SH-SY5Y (cell line): ENCODE measurements at regions not wholly inside any gene's neighbourhood (a gene's known extent, or its start where the extent isn't known, plus 50 kb on each side); places are given as distances from the start of the nearest gene placed in this dataset.

Experiments
- GATA2 ChIP-seq: IDR thresholded peaks from 2 replicates; pipeline ENCODE4 v1.6.1; 2011; ENCODE audit warnings: mild to moderate bottlenecking, low read depth, low read length
- GATA3 ChIP-seq: IDR thresholded peaks from 2 replicates; pipeline ENCODE4 v1.6.1; 2011; ENCODE audit warnings: low read depth, mild to moderate bottlenecking, low read length, moderate library complexity

DNA sequence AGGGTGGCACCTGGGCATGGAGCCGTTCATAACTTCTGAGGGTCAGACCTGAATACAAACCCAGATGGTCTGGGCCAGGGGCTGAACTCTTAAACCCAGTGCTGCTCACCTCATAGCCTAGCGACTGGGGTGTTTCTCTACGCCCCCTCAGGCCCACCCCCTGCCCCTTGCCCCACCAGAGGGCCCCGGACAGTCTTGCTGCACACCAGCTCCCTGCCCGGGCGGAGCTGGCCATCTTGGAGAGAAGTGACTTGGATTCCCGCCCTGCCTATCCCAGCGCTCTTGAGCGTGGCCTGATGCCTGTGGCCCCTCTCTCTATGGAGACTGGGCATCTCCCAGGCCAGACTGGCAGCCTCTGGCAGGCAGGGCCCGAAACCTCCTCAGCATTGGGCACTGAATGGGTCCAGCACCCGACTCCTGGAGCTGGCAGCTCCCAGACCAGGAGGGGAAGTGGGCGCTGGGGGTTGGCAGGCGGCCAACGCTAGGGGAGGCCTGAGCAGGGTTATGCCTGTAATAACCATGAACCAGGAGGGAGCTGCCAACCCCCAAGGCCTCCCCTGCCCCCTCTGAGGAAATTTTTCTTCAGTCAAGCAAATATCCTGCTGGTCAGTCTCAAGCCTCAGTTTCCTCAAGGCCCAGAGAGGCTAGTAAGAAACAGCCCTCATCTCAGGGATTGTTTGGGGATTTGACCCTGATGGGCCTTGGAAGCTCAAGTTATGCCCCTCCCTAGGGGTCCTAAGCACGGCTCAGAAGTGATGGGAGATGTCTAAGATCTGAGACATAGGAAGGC lies 169.5 kb downstream of the VEGFA start:
- no peak for TF ChIP-seq GATA2
- TF ChIP-seq GATA3, result no peak
